Fibroblast of gingiva (primary cell): ENCODE measurements at regions not wholly inside any gene's neighbourhood (a gene's known extent, or its start where the extent isn't known, plus 50 kb on each side); places are given as distances from the start of the nearest gene placed in this dataset.

ENCODE experiments used
- DNase-seq: peaks from one replicate; pipeline ENCODE4 v3.0.0-alpha.2; 2011; ENCODE audit warnings: low read depth

DNA sequence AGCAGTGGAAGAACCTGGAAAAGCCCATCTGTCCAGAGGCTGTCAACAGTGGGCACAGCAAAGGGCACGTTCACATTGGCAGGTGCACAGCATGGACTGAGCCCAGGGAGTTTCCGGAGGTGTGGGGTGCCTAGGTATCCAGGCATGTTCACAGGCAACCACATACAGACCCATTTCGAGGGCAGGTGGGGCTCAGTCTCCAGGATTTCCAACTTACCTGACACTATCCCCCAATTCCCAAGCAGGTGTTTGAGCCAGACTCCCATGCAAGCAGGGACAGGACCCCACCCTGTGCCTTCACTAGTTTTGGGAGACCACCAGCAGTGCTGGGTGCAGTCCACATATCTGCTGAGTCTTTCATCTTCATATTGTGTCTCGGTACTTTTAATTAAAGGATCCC is 65.0 kb upstream of the IRF2BP2 start:
- no peak for DNase-seq

DNA sequence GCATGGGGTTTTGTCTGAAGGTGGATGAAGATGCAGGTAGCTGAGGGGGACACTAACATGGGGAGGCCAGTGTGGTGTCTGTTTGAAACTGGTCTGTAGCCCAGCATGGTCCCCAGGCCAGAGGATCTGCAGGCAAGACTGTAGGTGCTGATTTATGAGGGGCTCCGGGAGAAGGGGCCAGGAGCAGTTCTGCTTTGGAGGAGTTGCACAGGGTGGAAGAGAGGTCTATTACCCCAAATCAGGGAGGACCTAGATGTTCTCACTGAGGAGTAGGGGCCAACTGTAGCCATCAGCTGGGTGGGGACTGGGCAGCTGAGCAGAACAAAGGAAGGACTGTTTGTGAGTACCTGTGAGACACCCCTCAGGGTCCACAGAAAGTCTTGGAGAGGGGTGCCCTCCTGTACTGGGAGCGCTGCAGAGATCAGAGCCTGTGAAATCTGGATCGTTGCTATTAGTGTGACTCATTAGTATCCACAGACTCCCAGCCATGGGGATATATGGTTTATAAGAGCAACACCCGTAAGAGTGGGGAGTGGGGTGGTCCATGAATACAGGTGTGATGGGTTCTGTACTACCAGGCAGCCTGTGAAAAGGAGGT is 64.3 kb upstream of the IRF2BP2 start:
- DNase-seq = no peak

DNA sequence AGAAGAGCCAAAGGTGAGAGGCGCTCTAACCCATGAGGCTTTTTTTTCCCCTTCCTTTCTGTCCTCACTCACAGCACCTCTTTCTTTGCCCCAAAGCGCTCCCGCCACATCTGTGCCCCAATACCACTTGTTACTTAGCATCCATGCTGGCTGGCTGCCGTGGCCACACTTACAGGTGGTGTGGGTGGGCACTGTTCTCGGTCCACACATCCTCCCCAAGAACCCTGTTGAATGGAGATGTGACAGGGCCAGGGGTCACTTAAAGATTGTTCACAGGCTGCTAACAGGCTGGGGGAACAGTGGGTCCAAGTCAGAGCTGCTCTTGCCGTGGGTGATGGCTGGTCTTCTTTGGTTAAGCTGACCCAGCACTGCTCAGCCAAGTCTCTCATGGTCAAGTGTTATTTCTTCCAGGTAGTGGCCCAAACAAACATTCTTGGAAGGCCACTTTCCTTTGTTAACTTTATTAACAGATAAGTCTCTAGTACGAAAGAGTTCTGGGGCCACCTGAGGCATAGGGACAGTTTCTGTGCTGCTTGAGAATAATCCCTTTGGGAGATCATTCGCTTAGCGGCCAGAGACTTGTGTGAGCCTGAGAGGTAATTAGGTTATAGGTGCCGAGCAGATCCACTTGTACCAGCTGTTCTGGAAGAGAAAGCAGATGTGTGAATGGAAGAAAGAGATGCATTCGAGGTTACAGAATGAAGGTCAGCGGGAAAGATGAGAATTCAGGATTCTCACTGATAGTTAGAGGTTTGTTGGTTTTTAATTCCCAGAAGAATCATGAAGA is 62.6 kb upstream of the IRF2BP2 start:
- DNase-seq = no peak

DNA sequence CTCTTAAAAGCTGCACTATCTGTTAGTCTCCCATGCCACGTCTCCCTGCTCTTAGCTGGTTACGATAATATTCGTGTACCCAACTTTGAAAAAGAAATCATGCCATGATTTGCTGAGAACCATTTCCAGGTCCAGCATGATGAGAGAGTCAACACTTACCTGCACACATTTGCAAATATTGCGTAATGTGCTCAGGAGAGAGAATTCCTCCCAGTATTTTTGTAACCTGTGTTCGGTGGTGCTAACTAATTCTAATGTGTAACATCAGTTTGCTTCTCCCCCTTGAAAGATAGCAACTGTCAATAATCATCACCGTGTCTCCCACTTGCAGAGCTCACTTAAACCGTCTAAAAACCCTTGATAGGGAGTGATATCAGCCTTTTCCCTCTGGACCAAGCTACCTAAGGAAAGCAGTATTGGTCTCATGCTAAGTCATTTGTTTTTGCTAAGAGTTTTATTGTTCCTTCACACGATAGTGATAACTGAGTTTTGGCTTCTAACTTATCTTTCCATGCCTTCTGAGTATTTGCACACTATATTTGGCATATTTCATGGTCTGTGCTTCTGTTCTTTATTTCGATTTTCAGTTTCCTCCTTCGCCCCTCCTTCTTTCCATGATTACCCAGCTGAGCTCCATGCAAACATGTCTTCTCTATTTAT is 61.1 kb upstream of the IRF2BP2 start:
- DNase-seq = no peak

DNA sequence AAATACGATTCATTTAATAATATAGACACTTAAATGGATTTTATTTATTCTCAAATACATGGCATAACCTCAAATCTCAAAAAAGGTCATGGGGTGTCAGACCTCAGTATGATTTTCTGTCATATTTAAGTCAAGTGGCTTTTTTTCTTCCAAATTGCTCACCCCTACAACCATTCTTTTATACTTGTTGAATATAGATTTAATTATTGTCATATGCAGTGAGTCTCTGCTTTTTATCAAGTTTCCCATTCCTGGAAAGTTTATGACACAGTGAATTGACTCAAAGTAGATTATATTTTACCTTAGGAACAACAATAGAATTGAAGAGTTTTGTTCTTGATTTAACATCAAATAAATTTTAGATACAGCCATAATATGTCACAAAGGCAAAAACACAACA is 59.5 kb upstream of the IRF2BP2 start:
- DNase-seq = no peak

DNA sequence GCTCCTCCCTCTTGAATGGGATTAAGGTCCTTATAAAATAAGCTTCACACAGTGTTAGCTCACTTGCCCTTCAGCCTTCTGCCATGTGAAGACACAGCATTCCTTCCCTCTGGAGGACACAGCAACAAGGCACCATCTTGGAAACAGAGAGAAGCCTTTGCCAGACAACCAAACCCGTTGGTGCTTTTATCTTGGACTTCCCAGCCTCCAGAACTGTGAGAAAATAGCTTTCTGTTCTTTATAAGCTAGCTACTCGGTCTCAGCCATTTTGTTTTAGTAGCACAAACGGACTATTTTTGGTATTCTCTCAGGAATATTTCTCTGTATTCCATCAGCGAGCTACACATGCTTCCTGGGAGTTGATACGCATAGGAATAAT is 58.6 kb upstream of the IRF2BP2 start:
- DNase-seq = no peak

DNA sequence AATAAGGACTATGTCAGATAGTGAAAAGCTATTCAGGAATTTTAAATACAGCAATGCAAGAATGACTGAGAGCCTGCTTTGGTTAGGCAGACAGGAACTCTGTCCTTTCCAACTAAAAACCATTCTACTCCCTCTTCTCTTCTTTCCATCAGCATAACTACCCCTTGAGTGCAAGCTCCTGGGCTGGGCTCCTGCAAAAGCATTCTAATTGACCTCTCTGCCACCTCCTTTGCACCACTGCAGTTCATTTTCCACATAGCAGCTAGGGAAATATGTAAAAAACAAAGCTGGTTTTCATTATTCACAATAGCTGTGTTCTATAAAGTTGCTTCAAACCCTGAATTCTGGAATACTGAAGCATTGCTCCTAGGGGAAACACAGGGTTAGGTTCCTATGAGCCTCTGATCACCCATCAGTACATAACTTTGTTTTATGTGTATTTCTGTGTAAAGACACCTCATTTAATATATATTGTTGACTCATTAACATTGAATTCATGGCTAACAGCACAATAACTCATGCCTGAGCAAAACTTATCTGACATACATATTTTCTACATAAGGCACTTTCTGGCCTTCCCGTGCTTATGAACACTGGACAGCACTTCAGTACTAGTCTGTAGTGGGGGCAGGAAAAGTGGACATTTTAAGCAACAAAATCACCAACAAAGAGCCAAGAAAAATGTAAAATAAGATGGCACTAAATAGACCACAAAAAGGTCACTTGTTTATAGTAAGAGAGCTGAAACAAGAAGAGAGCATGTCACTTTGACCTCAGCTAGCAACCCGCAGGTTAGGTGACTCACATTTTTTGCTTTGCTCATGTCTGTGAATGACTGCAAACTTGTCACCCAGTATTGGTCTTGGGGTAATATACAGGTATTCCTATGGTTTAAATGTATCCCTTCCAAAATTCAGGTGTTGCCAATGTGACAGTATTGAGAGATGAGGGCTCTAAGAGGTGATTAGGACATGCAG is 57.9 kb upstream of the IRF2BP2 start:
- DNase-seq = no peak

DNA sequence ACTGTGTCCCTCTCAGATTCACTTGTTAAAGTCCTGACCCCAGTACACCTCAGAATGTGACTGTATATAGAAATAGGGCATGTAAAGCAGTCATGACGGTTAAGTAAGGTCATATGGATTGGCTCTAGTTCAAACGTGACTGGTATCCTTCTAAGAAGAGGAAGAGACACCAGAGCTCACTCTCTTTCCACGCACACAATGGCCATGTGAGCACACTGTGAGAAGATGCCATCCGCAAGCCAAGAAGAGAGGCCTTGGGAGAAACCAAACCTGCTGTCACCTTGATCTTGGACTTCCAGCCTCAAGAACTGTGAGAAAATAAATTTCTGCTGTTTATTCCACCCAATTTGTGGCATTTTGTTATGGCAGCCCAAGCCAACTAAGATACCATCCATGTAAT is 56.8 kb upstream of the IRF2BP2 start:
- DNase-seq = no peak

DNA sequence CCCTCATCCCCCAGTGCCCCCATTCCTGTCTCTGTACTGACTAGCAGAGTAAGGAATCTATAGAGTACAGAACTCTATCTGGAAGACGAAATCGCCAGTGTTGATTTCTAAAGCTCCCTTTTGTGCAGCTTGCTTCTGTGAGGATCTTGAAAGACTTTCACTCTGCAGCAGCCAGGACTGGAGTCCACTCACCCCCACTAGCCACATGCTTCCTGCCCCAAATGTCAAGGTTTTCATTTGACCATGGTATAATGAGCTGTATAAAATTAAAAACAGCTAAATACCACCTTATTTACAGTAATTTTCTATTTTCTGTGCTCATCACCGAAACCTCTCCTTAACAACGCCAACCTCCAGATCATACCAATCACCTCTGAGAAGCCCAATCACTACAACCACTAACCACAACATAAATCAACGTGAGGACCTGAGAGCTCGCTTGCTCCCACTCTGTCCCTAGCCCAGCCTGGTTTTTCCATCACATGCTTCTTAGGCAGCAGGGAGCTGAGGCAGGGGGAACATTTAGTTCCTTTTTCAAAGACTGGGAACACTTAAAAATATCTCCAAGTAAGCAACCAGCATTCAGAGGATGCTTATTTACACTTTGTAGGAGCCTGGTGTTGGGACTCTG is 56.1 kb upstream of the IRF2BP2 start:
- no peak for DNase-seq

DNA sequence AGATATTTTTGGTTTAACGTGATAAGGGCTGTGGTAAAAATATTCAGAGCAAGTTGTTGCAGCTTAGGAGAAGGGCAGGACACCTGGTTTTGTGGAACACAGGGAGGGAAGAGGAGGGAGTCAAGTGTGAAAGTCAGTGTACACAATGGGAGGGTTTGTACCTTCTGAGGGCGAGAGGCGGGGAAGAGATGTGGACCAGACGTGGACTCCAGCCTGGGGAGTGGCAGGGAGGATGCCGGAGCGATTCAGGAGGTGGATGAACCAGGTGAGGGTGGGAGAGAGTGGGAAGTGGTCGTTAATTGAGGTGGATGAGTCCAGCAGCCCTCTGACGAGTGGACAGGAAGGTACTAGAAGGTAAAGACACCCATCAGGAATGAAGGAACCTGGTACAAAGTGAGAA is 52.2 kb upstream of the IRF2BP2 start:
- DNase-seq = no peak

DNA sequence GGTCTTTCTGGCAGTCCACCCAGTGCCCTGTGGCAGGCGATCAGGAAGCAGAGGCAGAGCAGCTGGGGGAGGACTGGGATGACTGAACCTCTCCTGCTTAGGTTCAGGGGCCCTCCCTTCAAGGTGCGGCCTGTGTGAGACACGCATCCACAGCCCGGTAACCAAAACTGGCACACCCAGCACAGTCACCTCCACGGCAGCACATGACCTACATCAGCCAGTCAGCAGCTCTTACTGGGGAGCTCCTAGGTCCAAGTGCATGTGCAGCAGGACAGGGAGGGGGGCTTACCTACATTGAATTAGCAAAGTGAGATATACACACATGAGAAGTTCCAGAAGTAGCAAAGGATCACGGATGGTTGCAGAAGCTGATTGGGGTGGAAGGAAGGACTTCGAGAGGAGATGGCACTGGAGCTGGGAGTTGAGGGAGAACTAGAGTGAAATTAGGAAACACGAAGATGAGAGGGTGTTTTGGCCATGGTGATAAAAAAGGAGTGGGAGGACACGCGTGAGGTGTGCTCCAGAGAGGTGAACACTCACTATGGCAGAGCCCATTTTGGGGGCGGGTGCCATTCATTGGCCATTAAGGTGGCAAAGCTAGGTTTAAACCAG is 51.4 kb upstream of the IRF2BP2 start:
- DNase-seq = no peak

DNA sequence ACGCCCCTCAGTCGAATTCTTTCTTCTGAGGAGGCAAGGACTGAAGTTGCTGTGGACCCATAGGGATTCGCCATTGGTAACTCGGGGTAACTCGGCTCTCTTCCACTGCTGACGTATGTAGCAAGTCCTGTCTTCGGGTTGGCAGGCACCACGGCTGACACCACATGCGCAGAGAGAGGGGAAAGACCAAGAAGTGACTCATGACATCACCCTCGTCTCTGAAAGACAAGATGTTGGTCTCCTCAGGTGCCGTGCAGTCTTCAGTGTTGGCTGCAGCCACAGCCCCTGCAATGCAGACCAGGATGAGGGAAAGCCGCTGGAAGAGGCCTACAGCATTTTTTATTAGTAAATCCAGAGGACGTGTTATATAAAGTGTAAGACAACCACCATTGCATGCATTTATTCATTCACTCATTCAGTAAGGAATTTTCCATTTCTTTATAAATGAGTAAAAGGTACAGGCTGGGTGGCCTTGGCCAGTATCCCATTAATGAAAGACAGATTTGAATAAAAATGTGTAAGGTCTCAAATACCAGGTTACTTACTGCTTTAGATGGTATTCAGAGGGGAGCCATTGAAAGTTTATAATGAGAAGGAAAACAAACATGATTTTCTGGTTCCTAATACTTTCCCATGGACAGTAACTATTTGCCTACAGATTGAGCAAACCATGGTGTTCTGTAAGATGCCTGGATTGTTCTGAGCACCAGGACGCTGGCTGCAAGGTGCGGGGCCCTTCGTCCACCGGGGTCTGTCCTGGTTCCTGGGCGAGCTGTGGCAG is 50.7 kb upstream of the IRF2BP2 start:
- no peak for DNase-seq
